ENCODE measurements at regions not wholly inside any gene's neighbourhood (a gene's known extent, or its start where the extent isn't known, plus 50 kb on each side); places are given as distances from the start of the nearest gene placed in this dataset.

DNA sequence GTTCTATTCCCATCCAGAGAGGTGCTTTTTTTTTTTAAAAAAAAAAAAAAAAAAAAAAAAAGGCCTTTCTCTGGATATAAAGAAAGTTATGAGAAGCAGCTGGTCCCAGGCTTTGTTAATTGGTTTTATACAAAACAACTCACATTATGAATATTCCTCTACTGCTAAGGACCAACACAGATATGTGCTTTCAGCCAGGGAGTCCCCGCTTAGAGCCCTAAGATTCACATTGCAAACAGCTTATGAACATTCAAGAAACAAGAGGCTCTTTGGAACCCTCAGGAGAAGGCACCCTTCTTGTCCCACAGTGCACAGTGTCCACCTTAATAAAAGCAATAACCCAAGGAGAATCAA is 53.5 kb upstream of the GPR31 start:
- H3K27me3 ChIP-seq (ENCODE audit: insufficient read depth, poor library complexity, severe bottlenecking) = peaks cover 2% of the 10 kb centered on the region
- H3K27ac ChIP-seq (replicated peaks) = no peak overlapping the region
- no peak overlapping the region for H3K4me3 ChIP-seq (replicated peaks; ENCODE audit: insufficient read depth, low read length)
- DNase-seq (ENCODE audit: low read depth in 1 of 2, low spot score in 1 of 2) = no peak
- TF ChIP-seq, protein P1, sequence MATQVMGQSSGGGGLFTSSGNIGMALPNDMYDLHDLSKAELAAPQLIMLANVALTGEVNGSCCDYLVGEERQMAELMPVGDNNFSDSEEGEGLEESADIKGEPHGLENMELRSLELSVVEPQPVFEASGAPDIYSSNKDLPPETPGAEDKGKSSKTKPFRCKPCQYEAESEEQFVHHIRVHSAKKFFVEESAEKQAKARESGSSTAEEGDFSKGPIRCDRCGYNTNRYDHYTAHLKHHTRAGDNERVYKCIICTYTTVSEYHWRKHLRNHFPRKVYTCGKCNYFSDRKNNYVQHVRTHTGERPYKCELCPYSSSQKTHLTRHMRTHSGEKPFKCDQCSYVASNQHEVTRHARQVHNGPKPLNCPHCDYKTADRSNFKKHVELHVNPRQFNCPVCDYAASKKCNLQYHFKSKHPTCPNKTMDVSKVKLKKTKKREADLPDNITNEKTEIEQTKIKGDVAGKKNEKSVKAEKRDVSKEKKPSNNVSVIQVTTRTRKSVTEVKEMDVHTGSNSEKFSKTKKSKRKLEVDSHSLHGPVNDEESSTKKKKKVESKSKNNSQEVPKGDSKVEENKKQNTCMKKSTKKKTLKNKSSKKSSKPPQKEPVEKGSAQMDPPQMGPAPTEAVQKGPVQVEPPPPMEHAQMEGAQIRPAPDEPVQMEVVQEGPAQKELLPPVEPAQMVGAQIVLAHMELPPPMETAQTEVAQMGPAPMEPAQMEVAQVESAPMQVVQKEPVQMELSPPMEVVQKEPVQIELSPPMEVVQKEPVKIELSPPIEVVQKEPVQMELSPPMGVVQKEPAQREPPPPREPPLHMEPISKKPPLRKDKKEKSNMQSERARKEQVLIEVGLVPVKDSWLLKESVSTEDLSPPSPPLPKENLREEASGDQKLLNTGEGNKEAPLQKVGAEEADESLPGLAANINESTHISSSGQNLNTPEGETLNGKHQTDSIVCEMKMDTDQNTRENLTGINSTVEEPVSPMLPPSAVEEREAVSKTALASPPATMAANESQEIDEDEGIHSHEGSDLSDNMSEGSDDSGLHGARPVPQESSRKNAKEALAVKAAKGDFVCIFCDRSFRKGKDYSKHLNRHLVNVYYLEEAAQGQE (IDR thresholded peaks at IDR 0.05; ENCODE audit: insufficient replicate concordance, low read depth) = no peak
- TF ChIP-seq GABPA (IDR thresholded peaks at IDR 0.05; ENCODE audit: low read depth) (no peak), POLR2AphosphoS5 (IDR thresholded peaks at IDR 0.05; ENCODE audit: low read depth) (no peak), SPI1 (IDR thresholded peaks at IDR 0.05; ENCODE audit: borderline replicate concordance, low read depth) (no peak)
- TF ChIP-seq, protein P2, sequence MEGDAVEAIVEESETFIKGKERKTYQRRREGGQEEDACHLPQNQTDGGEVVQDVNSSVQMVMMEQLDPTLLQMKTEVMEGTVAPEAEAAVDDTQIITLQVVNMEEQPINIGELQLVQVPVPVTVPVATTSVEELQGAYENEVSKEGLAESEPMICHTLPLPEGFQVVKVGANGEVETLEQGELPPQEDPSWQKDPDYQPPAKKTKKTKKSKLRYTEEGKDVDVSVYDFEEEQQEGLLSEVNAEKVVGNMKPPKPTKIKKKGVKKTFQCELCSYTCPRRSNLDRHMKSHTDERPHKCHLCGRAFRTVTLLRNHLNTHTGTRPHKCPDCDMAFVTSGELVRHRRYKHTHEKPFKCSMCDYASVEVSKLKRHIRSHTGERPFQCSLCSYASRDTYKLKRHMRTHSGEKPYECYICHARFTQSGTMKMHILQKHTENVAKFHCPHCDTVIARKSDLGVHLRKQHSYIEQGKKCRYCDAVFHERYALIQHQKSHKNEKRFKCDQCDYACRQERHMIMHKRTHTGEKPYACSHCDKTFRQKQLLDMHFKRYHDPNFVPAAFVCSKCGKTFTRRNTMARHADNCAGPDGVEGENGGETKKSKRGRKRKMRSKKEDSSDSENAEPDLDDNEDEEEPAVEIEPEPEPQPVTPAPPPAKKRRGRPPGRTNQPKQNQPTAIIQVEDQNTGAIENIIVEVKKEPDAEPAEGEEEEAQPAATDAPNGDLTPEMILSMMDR (IDR thresholded peaks at IDR 0.05; ENCODE audit: insufficient read depth, low read length) = no peak

DNA sequence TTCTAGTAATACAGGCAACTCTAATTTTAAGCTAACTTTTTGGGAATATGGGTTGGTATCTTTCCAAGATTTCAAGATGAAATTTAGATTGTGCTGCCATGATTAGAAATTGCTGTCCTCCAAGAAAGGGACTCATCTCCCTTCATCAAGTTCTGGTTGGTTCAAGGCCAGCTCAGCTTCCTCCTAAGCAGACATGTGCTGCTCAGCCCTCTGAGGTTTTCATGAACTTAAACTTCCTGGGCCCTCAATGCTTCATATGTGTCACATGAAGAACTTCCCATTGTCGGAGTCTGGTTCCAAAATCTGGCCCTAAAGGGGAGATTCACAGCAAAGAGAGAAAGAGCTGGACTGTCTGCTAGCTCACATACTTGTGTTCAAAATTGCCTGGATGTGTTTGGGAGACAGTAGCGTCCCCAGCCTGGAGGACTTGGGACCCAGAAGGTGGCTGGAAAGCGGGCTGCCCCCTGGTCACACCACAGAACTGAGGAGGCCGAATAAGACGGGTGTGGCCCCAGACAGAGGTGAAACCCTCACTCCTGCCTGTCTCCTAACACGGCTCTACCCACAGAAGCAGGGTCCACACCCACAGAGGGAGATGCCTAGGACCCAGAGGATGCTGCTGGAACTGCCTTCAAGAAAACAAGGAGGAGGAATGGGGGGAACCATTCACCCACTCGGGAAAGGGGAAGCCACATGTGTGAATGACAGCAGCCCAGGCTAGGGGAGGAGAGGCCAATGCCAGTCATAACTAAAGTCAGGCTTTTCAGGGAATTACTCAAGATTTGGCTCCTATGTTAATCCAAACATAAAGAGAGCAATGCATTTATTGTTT is 54.3 kb upstream of the GPR31 start:
- Histone ChIP-seq H3K4me3 (replicated peaks; ENCODE audit: insufficient read depth, low read length) (no peak overlapping the region), H3K27me3 (ENCODE audit: insufficient read depth, poor library complexity, severe bottlenecking) (peaks cover 2% of the 10 kb centered on the region), H3K27ac (replicated peaks) (no peak overlapping the region)
- no peak for DNase-seq (ENCODE audit: low read depth in 1 of 2, low spot score in 1 of 2)
- TF ChIP-seq POLR2AphosphoS5 (IDR thresholded peaks at IDR 0.05; ENCODE audit: low read depth) = no peak
- TF ChIP-seq, protein P1 (IDR thresholded peaks at IDR 0.05; ENCODE audit: insufficient replicate concordance, low read depth) = no peak
- no peak for TF ChIP-seq GABPA (IDR thresholded peaks at IDR 0.05; ENCODE audit: low read depth)
- TF ChIP-seq, protein P2 (IDR thresholded peaks at IDR 0.05; ENCODE audit: insufficient read depth, low read length) = no peak
- no peak for TF ChIP-seq SPI1 (IDR thresholded peaks at IDR 0.05; ENCODE audit: borderline replicate concordance, low read depth)

DNA sequence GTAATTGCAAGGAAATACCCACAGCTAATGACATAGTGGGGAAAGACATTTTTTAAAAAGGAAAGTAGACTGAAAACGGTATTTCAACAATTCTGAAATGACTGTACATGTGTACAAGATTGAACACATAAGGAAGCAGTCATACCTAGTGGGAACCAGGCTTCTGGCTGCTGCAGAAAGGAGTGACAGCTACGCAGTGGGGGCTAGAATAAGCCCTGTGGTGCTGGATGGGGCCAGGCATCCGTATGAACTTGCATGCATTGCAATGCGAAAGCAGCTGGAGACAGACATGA is 54.9 kb upstream of the GPR31 start:
- peaks cover 2% of the 10 kb centered on the region for H3K27me3 ChIP-seq (ENCODE audit: insufficient read depth, poor library complexity, severe bottlenecking)
- no peak overlapping the region for H3K27ac ChIP-seq (replicated peaks)
- no peak for TF ChIP-seq POLR2AphosphoS5 (IDR thresholded peaks at IDR 0.05; ENCODE audit: low read depth)
- TF ChIP-seq, protein P1 (IDR thresholded peaks at IDR 0.05; ENCODE audit: insufficient replicate concordance, low read depth) = no peak

More for the DNA sequence above, 54.9 kb upstream of the GPR31 start:
- no peak overlapping the region for H3K4me3 ChIP-seq (replicated peaks; ENCODE audit: insufficient read depth, low read length)
- DNase-seq (ENCODE audit: low read depth in 1 of 2, low spot score in 1 of 2) = no peak

Data from HL-60 (cell line).